ENCODE measurements at regions not wholly inside any gene's neighbourhood (a gene's known extent, or its start where the extent isn't known, plus 50 kb on each side); places are given as distances from the start of the nearest gene placed in this dataset.

DNA sequence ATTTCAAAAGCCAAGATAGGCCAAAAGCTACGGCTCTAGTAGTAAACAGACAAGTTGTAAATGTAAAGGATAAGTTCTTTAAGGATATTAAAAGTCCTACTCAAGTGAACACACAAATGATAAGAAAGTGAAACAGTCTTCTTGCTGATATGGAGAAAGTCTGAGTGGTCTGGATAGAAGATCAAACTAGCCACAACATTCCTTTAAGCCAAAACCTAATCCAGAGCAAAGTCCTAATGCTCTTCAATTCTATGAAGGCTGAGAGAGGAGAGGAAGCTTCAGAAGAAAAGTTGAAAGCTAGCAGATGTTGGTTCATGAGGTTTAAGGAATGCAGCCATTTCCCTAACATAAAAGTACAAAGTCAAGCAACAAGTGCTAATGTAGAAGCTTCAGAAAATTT is 111.7 kb upstream of the ZEB2 start:
- no peaks in the 10 kb centered on the region for H3K36me3 ChIP-seq (ENCODE audit: low read depth)
- no peaks in the 10 kb centered on the region for H3K4me1 ChIP-seq (ENCODE audit: low read depth)
- H3K9me3 ChIP-seq, result no peaks in the 10 kb centered on the region
- no peak overlapping the region for H3K4me3 ChIP-seq
- TF ChIP-seq, protein P1, sequence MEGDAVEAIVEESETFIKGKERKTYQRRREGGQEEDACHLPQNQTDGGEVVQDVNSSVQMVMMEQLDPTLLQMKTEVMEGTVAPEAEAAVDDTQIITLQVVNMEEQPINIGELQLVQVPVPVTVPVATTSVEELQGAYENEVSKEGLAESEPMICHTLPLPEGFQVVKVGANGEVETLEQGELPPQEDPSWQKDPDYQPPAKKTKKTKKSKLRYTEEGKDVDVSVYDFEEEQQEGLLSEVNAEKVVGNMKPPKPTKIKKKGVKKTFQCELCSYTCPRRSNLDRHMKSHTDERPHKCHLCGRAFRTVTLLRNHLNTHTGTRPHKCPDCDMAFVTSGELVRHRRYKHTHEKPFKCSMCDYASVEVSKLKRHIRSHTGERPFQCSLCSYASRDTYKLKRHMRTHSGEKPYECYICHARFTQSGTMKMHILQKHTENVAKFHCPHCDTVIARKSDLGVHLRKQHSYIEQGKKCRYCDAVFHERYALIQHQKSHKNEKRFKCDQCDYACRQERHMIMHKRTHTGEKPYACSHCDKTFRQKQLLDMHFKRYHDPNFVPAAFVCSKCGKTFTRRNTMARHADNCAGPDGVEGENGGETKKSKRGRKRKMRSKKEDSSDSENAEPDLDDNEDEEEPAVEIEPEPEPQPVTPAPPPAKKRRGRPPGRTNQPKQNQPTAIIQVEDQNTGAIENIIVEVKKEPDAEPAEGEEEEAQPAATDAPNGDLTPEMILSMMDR (IDR thresholded peaks at IDR 0.05), result no peak
- intact Hi-C loops (cut with DNase I, micrococcal nuclease), result no loop called here
- DNase-seq, result no peak
- ATAC-seq, result no peak

DNA sequence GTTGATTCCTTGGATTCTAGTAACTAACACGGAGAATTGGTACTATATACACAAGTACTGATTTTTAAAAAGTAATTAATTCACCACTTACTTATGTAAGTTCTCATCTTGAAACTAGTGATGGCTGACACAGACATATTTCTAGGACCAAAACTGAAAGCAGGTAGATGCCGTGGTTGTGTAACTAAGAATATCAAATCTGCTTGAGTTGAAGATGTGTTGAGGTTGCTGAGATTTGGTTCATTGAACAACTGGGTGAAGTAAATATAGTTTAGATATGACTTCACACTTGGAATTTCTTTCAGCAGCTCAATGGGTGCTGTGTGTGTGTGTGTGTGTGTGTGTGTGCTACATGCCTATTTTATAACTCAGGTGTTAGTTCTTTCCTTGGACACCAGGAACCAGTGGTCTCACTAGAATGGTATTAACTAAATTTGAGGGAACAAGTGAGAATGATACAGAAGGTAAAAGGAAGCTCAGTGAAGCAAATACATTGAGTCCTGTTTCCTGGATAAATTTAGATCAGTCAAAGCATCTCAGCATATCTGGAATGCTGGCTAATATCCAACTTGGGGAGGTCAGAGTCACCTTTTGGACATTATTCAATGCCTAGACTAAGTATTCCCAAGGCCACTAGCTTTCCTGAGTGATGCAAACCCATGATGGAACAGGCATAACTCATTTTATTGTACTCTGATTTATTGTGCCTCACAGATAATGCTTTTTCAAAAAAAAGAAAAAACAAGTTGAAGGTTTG is 110.7 kb upstream of the ZEB2 start:
- no peaks in the 10 kb centered on the region for H3K4me1 ChIP-seq (ENCODE audit: low read depth)
- H3K4me3 ChIP-seq, result no peak overlapping the region
- no peaks in the 10 kb centered on the region for H3K36me3 ChIP-seq (ENCODE audit: low read depth)
- DNase-seq, result no peak
- no peaks in the 10 kb centered on the region for H3K9me3 ChIP-seq
- TF ChIP-seq, protein P1 (IDR thresholded peaks at IDR 0.05), result no peak
- ATAC-seq, result no peak
- intact Hi-C loops (cut with DNase I, micrococcal nuclease), result no loop called here

DNA sequence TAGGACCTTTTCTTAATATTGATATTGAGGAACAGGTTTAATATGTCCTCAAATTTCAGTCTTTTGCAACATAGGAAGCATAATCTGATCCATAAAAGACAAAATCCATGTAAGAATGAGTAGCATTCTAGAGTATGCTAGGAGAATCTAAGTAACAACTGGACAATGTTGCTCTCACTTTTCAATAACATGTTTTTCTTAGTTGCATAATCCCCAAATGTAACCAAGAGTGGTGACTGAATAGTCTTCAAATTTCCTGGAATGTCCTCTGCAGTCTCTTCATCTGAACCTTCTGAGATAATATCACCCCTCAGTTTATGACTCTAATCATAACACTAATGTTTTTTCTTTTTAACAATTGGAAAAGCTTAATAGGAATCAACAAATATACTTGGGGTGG is 110.0 kb upstream of the ZEB2 start:
- TF ChIP-seq, protein P1 (IDR thresholded peaks at IDR 0.05), result no peak
- H3K36me3 ChIP-seq (ENCODE audit: low read depth), result no peaks in the 10 kb centered on the region
- intact Hi-C loops (cut with DNase I, micrococcal nuclease), result no loop called here
- DNase-seq, result no peak
- ATAC-seq, result no peak
- no peak overlapping the region for H3K4me3 ChIP-seq
- no peaks in the 10 kb centered on the region for H3K9me3 ChIP-seq
- no peaks in the 10 kb centered on the region for H3K4me1 ChIP-seq (ENCODE audit: low read depth)

DNA sequence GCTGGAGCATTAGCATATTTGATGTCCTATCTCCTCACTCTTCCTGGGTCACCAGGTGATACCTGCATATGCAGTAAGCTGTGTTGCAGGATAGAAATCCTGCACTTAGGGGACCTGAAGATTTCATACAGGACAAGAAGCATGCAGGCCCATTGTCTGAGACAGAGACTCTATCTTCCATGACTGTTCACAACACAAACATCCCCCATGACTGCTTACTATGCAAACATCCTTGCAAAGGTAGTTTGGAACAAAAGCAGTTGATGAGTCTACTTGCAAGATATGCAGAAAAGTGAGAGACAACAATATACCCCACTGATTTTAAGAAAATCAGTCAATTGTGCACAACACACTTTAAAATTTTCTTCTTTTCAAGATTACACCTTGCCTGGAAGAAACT is 108.6 kb upstream of the ZEB2 start:
- TF ChIP-seq, protein P1 (IDR thresholded peaks at IDR 0.05), result no peak
- intact Hi-C loops (cut with DNase I, micrococcal nuclease), result no loop called here
- Histone ChIP-seq H3K36me3 (ENCODE audit: low read depth) (no peaks in the 10 kb centered on the region), H3K4me3 (no peak overlapping the region), H3K9me3 (no peaks in the 10 kb centered on the region), H3K4me1 (ENCODE audit: low read depth) (no peaks in the 10 kb centered on the region)
- DNase-seq, result no peak
- no peak for ATAC-seq

DNA sequence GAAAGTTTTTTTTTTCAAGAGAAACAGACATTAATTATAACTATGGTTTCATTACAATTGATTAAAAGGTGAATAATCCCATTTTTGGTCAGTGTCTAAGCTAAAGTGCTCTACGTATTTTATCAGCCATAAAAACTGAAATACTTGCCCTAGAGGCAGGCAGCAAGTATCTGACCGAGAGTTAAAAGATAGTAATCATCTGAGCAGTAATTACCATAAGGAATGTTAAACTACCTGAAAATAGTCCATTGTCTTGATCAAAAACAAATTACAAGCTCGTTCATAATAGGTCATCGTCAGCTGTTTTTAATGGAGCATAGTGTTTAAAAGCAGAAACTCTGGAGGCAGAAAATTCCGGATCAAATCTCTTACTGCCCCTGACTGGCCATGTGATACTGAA is 105.7 kb upstream of the ZEB2 start:
- intact Hi-C loops (cut with DNase I, micrococcal nuclease), result no loop called here
- DNase-seq (no peak), ATAC-seq (no peak)
- Histone ChIP-seq H3K4me1 (ENCODE audit: low read depth) (no peaks in the 10 kb centered on the region), H3K36me3 (ENCODE audit: low read depth) (no peaks in the 10 kb centered on the region), H3K9me3 (no peaks in the 10 kb centered on the region), H3K4me3 (no peak overlapping the region)
- TF ChIP-seq, protein P1 (IDR thresholded peaks at IDR 0.05), result no peak

DNA sequence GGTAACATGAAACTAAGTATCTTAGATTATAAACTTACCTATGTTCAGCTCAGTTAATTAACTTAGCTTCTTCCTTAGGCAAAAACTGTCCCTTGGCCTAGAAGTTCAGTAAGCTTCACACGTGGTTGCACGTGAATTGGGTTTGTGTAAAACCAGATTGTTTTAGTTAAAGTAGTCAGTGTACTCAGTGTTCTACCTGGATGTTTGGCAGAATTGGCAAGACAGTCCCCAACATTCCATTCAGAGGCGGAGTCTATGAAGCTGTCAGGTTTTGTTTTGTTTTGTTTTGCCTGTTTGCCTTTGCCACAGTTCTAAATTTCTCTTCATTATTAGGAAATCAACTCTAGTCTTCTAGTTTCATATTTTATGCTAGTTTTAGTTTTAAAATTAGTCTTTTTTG is 105.3 kb upstream of the ZEB2 start:
- Histone ChIP-seq H3K4me3 (no peak overlapping the region), H3K36me3 (ENCODE audit: low read depth) (no peaks in the 10 kb centered on the region), H3K9me3 (no peaks in the 10 kb centered on the region), H3K4me1 (ENCODE audit: low read depth) (no peaks in the 10 kb centered on the region)
- no peak for ATAC-seq
- intact Hi-C loops (cut with DNase I, micrococcal nuclease), result no loop called here
- DNase-seq, result no peak
- TF ChIP-seq, protein P1 (IDR thresholded peaks at IDR 0.05), result no peak

All from mucosa of descending colon (tissue), 3 donors.